B cell (primary cell): ENCODE measurements at regions not wholly inside any gene's neighbourhood (a gene's known extent, or its start where the extent isn't known, plus 50 kb on each side); places are given as distances from the start of the nearest gene placed in this dataset.

Experiments used
- EZH2 ChIP-seq: IDR thresholded peaks from 2 replicates; pipeline ENCODE4 v1.6.1; 2012; ENCODE audit warnings: borderline replicate concordance, low read depth, mild to moderate bottlenecking, moderate library complexity, low read length; ENCODE audit not compliant: insufficient read depth, poor library complexity, severe bottlenecking
- TF ChIP-seq, protein P1 (sequence below): fragments of 200-600 bp; IDR thresholded peaks from one replicate; pipeline ENCODE4 v1.8.0; 2022; ENCODE audit warnings: antibody characterized with exemption, mild to moderate bottlenecking

- TF ChIP-seq, protein P1, sequence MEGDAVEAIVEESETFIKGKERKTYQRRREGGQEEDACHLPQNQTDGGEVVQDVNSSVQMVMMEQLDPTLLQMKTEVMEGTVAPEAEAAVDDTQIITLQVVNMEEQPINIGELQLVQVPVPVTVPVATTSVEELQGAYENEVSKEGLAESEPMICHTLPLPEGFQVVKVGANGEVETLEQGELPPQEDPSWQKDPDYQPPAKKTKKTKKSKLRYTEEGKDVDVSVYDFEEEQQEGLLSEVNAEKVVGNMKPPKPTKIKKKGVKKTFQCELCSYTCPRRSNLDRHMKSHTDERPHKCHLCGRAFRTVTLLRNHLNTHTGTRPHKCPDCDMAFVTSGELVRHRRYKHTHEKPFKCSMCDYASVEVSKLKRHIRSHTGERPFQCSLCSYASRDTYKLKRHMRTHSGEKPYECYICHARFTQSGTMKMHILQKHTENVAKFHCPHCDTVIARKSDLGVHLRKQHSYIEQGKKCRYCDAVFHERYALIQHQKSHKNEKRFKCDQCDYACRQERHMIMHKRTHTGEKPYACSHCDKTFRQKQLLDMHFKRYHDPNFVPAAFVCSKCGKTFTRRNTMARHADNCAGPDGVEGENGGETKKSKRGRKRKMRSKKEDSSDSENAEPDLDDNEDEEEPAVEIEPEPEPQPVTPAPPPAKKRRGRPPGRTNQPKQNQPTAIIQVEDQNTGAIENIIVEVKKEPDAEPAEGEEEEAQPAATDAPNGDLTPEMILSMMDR = no peak
- no peak for TF ChIP-seq EZH2
Observed at GRCh38 chr16:85520853-85521521, 92.1 kb upstream of the GSE1 start.
